GM18868 (cell line): ENCODE measurements at regions not wholly inside any gene's neighbourhood (a gene's known extent, or its start where the extent isn't known, plus 50 kb on each side); places are given as distances from the start of the nearest gene placed in this dataset.

ENCODE experiments used
- ATAC-seq: cut with Tn5 transposase; IDR thresholded peaks from one replicate; pipeline ENCODE4 v1.9.1; 2021; ENCODE audit warnings: mild to moderate bottlenecking, moderate library complexity; ENCODE audit not compliant: unreplicated experiment

DNA sequence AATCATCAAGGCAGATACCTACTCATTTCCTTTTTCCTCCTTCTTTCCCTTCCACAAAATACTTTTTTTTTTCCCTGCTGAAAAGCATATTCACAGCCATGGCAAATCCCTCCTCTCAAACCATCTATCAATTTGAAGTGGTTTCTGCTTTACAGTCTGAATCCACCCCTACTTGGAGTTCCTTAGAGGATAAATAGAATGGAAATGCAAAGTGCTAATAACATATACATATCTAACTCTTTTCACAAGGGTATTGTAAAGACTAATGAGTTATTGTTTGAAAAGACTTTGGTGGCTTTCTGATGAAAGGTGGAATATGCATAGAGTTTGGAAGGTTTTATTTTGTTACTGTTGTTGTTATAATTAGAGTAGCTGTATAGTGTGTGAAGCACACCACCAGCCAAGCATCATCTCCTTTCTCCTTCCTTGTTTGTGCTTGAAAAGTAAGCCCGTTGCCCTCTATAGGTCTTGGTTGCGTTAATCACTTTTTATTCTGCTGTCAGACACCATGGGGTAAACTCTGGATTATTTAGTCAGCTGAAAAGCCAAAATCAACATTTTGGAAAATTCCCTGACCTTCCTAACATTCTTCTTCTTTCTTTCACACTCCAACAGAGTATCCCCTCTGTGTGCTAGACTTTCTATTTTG lies 2126.9 kb upstream of the CELF4 start:
- ATAC-seq, result no peak

DNA sequence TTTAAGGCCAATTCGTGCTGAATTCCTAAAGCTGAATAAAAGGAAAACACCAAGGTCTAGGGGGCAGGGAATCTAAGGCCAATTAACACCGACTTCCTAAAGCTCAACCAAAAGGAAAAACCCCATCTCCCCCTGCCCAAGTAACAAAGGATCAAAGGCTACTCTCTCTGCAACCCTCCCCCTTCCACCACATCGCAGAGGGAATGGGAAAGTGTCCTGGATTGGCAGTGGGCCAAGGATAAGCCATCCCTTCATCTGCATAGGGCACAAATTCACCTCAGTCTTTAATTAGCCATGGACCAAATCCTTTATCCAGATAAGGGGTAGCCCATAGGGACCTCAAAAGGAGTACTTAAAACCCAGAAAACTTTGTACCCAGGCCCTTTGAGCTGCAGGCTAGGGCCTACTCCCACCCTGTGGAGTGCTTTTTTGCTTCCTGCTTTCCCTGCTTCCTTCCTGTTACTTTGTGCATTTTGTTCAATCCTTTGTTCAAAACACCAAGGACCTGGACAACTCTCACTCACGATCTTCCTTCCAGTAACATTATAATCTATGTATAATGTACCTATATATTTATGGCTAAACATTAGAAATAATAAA lies 2119.8 kb upstream of the CELF4 start:
- ATAC-seq, result no peak

DNA sequence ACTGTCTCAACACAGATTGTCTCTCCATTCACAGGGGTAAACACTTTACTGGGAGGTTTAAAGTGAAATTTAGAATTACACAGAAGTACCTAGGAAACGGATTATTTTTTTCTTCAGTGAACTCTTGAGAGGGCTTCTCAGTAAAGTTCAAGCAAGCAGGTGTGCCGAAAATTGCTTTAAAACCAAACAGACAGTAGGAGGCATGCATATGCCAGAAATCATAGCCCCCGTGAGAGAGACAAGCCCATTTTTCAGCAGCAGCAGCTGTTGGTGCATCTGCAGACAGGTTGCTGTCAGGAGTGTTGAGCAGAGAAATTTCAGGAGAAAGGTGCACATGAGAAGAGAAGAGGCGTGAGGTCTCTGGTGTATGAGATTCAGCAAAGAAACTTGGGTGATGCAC lies 2115.5 kb upstream of the CELF4 start:
- no peak for ATAC-seq

DNA sequence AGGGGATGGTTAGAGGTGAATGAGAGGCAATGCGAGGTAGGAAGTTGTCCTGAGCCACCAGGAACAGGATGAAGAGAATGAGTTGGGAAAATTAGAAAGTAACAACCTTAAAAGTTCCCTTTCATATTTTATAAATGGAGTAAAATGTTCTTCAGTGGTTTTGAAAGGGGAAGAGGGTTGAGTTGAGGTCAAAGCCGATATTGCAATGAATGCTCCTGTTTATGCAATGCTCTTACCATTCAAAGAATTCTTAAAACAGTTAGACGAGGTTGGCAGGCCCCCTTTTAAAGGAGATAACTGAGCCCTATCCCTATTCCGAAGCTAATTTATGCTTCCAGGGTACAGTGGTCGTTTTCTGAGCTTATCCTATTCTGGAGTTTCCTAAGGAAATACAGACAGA lies 2110.3 kb upstream of the CELF4 start:
- no peak for ATAC-seq

DNA sequence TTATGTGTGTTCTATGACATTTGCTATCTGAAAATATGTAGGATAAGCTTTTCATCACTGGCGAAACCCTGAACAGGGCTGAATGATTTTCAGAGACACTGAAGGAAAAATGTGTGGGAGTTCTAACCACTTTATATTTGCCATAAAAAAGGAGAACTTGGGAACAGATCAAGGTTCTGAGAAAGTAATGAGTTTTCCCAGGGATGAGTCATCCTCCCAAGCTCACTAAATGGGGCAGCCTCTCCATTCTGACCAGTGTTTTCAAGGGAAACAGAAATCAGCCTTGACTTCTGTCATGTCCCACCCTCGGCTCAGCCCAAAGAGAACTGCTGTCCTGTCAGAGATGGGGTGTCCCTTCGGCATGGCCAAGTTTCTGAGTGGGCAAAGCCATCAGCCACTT lies 2109.8 kb upstream of the CELF4 start:
- ATAC-seq, result no peak

DNA sequence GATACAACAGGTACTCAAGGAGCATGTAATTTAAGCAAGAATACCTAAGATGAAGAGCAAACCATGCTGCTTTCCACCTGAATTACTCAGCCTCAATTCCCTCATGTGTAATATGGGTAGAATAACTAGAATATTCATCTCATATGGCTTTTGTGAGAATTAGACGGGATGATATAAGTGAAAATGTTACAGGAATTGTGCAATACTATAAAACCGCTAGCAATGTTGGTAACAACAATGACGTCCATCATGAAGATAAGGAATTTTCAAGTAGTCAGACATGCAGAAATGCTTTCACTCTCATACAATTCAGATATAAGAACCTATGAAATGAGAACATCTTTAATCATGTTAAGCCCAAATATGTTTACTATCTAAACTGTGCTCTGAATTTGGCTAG lies 2106.6 kb upstream of the CELF4 start:
- ATAC-seq, result no peak

DNA sequence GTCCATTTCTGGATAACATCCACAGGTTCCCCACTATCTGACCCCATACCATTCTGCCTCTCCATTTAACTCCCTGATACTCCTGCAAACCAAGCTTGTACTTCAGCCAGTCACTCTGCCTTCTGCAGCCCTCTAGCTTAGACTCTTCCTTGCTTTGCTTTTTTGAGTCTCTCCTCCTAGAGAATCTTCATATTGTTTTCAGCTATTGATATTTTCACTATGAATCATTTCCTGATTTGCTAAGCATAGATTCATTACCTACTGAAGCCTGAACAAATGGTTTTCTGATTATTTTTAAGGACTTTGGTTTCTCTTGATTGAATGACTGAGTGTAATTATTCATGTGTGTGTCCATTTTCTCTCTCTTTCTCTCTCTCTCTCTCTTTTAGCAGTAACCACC lies 2102.3 kb upstream of the CELF4 start:
- no peak for ATAC-seq

DNA sequence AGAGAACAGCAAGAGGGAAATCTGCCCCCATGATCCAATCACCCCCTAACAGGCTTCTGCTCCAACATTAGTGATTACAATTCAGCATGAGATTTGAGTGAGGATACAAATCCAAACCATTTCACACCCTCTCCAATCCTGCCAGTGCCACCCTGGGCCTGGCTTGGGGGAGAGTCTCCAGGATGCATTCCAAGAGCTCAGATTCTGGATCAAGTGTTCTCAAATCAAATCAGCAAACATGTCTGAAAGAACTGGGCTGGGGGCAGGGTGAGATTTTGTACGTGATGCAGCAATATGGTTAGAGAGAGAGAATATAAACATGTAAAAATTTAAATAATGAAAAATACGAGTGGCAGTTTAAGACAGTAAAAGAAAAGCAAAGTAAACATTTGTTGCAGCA lies 2100.9 kb upstream of the CELF4 start:
- no peak for ATAC-seq

DNA sequence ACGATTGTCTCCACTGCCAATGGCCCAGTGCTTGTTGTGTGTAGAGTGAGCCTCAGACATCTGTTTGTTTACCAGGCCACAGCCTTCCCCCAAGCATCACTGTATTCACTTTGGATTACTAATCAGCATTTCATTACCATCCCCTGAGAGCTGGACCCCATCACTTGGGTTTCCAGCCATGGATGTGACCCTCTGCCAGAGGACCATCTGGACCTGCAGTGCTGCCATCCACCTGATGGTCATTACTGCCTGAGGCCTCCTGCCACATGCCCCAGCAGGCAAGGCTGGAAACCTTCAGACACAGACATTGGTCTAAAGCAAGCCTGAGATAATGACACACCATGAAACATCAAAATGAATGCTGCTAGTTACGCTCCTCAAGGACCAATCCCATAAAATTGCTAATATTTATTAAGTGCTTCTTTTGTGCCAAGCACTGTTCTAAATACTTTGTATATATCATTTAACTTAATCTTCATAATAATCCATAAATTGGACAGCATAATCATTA lies 2096.3 kb upstream of the CELF4 start:
- ATAC-seq, result no peak

DNA sequence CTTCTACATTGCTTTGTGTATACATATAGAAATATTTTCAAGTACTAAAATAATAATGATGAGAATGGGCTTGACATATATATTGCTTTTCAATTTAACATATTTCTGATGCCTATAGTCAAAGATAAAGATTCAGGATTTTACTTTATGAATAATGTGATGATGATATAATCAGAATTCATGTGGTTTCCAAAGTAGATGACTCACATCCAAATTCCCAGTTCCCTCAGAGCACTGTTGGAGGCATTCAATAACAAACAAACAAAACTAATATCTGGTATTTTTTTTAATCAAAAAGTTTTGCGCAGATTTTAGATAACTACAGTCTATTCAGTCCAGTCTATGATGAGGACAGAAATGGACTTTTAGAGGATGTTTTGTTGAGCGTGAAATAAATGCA lies 2094.5 kb upstream of the CELF4 start:
- no peak for ATAC-seq

DNA sequence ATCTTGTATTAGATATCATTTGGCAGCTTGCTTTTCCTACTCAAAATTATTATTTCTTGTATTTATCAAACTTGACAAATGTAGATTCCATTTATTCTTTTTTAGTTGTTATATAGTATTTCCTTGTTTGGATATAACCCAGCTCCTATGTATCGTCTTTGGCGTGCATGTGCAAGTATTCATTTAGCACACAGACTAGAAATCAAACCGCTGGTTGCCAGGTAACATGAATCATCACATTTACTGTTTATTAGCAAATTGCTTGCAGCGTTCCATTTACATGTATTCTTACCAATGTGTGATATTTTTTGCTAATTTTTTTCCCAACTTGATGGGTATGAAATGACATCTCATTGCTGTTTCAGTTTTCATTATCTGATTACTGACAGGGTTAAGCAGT lies 2089.7 kb upstream of the CELF4 start:
- ATAC-seq, result no peak

DNA sequence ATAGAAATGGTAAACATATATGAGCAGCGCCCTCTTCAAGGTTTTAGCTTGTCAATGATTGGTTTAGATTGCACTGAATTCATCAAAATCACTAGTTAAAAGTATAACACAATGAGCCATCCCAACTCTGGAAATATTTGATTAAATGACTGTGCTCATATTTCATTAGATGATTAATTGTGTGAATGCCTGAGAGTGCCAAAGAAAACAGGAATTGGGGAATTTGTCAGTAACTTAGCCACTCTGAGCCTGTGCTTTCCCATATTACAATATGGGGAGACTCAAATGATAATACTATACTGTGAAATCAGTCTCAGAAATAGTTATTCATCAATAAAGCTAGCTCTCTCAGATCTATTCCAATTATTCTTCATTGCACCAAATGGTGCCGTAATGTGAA lies 2087.6 kb upstream of the CELF4 start:
- ATAC-seq, result no peak

DNA sequence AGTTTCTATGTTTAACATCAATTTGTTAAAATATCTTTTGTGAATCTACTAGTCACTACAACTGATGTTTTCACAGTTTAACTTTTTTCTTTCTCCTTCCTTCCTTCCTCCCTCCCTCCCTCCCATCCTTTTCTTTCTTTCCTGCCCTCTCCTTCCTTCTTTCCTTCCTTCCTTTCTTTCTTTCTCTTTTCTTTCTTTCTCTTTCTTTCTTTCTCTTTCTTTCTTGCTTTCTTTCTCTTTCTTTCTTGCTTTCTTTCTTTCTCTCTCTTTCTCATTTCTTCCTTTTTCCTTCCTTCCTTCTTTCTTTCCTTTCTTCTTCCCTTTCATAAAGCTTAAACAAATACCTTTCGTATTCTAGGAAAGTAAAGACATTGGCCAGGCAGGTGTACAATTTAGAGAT lies 2083.0 kb upstream of the CELF4 start:
- no peak for ATAC-seq

DNA sequence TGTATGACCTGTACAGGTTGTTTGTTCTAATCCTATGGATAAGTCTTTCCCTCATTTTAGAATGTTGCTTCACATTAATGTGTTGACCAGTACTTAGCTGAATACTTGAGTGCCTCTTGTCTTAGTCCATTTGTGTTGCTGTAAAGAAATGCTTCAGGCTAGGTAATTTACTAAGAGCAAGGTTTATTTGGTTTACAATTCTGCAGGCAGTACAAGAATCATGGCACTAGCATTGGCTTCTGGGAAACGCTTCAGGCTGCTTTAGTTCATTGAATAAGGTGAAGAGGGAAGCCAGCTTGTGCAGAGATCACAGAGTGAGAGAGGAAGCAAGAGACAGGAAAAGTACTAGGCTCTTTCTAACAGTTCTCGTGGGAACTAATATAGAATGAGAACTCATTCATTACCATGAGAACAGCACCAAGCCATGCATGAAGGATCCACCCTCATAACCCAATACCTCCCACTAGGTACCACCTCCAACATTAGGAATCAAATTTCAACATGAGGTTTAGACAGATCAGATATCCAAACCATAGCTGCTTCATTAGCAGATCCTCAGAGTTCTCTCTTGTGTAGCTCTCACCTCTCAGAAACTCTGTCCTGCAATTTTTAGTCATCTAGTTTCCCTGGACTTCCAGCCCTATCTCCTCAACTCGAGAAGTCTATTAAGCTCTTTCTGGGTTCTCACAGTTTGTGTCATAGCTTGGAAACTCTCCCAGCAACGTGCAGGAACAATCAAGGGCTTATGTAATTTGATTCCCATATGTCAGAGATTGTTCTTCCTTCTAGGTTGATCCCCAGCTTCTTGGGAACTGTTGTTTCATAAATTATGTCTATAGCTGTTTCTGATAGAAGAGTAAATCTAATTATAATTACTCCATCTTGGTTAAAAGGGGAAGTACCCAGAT lies 2082.3 kb upstream of the CELF4 start:
- no peak for ATAC-seq

DNA sequence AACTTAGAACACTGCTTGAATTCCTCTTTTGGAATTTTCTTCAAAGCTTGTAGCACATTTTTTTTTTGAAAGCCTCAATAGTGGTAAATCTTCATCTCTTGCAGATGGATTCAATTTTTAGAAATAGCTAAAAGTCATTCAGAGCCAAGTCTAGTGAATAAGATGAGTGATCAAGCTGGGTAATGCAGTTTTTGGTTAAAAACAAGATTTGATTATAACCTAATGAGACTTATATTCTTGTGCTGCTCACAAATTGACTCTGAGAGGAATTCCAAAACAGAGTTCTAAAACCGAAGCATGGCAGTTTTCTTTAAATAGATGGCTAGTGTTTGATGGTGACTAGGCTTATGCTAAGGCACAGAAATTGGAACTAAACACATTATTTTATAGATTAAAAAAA lies 2072.6 kb upstream of the CELF4 start:
- no peak for ATAC-seq

DNA sequence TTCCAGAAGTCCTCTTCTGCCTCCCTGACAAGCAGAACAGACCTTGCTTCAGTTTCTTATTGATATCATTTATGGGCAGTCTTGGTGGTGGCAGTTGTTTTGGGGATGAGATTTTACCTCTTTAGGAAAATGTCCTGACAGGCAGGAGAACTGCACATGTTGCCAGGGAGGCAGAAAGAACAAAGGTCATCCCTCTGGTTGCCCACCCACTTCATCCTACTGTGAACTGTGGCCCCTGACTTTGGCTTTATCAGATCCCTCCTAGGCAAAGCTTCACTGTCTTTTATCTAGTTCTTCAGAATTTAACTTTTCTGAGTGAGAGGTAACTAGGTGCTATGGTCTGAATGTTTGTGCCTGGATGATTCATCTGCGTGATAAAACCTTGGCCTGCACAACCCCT lies 2071.3 kb upstream of the CELF4 start:
- no peak for ATAC-seq

DNA sequence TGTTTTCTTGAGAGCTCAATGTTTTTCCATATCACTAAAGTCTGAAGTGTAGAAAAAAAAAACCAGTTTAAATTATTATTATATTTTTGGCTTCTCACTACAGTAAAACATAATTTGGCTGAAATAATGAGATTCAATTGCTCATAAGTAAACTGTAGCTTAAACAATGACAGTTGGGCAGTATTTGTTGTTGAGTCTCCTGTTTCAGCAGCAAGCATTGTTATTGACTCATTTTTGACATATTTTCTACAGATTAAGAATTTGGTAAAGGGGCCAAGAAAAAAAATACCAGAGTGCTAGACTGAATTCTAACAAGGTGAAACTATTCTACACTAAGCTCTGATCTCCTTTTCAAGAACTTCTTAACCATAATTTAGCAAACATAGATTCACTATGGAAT lies 2070.4 kb upstream of the CELF4 start:
- no peak for ATAC-seq

DNA sequence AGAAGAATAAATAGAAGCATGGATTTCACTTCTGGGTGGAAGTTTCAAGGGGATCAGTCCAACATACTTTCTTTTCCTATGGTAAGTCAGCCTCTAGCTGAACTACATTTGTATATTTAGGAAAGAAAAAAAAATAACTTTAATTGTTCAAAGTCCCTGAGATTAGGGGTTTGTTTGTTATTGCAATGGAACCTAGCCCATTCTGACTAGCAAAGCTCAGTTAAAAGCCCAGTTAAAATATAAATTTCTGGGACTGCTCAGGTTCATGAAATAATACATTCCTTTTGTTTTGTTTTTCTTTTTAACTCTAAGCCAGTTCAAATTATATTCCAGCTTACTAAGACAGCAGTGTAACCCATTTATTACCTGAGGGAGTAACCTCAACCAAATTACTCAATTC lies 2069.6 kb upstream of the CELF4 start:
- ATAC-seq, result no peak

DNA sequence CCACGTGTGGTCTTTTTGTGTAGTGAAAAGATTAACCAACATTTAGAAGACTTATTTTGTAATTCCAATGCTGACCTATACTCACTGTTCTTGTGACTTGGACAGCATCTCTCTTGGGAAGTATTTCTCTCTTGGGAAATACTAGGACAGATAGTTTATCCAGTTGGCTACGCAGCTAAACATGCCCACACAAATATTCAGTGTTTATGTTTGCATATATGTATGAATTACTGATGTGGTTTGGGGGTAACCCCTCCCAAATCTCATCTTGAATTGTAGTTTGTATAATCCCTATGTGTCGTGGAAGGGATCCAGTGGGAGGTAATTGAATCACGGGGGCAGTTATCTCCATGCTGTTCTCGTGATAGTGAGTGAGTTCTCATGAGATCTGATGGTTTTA lies 2062.3 kb upstream of the CELF4 start:
- no peak for ATAC-seq

DNA sequence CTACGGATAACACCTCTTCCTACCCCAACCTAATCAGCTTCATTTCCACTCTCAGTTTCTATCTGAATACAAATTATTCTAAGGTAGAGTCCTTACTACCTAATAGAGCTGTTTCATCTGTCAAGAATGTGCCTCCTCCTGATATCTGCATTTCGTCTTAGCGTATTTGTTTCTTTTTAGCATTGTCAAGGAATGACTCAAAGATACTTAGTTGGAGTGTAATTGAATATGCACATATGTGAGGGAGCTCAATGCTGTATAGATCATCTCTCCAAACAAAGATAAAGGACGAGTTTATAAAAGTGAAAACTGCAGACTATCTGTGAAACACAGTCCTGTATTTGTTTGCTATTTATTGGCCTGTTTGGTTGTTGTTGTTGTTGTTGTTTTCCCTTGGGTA lies 2059.4 kb upstream of the CELF4 start:
- ATAC-seq, result no peak

DNA sequence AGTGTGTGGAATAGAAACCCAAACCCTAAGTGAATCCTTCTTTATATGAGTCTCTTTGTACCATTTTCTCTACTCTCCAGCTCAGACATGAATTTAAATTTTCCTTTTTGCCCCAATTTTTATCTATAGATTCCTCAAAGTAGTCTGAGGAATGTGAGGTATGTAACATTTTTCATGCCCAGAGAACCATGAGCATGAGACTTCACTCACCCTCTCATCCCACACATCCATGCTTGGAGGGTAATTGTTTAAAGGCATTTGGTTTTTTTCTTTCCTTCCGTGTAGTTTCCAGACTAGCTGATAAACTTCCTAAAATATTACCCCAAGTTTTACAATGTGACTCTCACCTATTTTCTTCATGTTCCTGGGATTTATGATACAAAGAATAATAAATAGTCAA lies 2056.8 kb upstream of the CELF4 start:
- no peak for ATAC-seq

DNA sequence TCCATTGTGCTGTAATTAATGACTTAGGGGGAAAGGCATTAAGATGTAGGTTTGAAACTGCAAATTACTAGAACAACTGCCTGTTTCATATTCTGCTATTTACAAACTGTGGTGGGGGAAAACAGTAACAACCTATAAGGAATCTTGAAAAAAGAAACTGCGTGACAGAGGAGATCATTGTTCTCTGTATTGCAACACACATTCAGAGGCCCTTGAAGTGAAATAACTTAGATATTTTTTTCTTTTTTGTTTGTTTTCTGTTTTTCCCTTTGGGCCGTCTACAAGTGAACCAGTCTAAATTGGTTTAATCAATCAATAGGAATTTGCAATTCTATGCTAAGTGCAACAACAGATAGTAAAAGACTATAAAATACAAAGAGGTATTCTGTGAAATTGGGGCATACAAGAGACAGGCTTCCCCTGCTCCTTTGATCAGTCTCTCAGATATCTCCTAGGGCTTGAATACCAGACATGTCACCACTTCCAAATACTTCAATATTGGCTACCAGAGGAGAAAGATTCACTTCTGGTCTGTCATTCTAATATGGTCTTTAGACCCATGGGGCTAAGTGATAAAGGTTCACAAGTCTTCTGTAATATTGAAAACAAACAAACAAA lies 2055.1 kb upstream of the CELF4 start:
- ATAC-seq, result no peak
